ENCODE measurements at regions not wholly inside any gene's neighbourhood (a gene's known extent, or its start where the extent isn't known, plus 50 kb on each side); places are given as distances from the start of the nearest gene placed in this dataset.

DNA sequence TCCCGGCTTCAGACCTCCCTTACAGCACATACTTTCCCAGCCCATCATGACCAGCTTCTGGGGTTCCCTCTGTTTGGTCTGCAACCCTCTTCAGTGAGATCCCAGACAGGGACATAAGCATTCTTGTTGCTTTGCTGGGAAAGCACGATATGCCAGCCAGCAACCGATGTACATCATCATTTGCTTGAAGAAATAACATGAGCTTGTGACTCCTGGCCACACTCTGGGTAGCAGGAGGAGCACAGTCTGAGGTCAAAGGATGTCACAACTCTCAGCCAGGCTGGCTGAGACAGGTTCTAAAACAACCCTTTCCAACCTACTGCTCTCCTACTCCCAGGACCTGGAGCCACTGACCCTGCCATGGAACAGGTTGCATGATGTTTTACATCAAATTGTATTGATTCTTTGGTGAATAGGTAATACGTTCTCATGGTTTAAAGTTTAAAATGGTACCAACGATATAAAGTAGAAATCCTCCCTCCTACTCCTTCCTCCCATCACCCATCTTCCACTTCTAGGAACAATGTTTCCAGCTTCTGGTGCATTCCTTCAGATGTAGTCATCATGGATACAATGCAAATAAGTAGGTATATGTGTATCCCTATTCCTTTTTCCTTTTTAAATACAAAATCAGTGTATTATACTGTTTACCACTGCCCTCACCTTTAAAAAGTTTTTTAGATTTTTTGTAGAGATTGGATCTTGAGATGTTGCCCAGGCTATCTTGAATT is 190.3 kb downstream of the OPA1 start:
- no peak for DNase-seq (ENCODE audit: low read depth, low spot score)
- peak; percentile 49 for FAIRE-seq
- Histone ChIP-seq H3K36me3 (ENCODE audit: control insufficient read depth in 2 of 2, extremely low read depth in 1 of 2, insufficient read depth in 2 of 2, low read length in 2 of 2) (no peaks in the 10 kb centered on the region), H3K4me1 (ENCODE audit: control insufficient read depth, extremely low read depth, insufficient read depth, low read length) (peaks cover 40% of the 10 kb centered on the region), H3K27me3 (ENCODE audit: control insufficient read depth, extremely low read depth, insufficient read depth, low read length) (peaks cover 11% of the 10 kb centered on the region), H3K9ac (ENCODE audit: control insufficient read depth, extremely low read depth, insufficient read depth, low read length) (no peak overlapping the region), H4K20me1 (ENCODE audit: control insufficient read depth, extremely low read depth, insufficient read depth, low read length) (no peaks in the 10 kb centered on the region), H3K9me3 (ENCODE audit: control insufficient read depth, low read depth, low read length) (no peaks in the 10 kb centered on the region), H2AFZ (ENCODE audit: control insufficient read depth, low read length) (no peak overlapping the region), H3K79me2 (ENCODE audit: control insufficient read depth, insufficient read depth, low read length) (no peaks in the 10 kb centered on the region), H3K9me1 (ENCODE audit: control insufficient read depth, extremely low read depth, insufficient read depth, low read length) (no peaks in the 10 kb centered on the region), H3K4me2 (ENCODE audit: control insufficient read depth, extremely low read depth, insufficient read depth, low read depth, low read length) (peak overlapping the region; percentile 29), H3K4me3 (ENCODE audit: control insufficient read depth in 2 of 3, extremely low read depth in 1 of 3, insufficient read depth in 2 of 3, low read depth in 1 of 3, low read length in 3 of 3) (no peak overlapping the region), H3K27ac (ENCODE audit: control insufficient read depth, insufficient read depth, low read length) (no peak overlapping the region)
- dilution Hi-C loops (cut with MboI; ENCODE audit: extremely low pct_ligation_motif_present, low sequenced_read_pairs) = no loop called here
- TF ChIP-seq, protein P1, sequence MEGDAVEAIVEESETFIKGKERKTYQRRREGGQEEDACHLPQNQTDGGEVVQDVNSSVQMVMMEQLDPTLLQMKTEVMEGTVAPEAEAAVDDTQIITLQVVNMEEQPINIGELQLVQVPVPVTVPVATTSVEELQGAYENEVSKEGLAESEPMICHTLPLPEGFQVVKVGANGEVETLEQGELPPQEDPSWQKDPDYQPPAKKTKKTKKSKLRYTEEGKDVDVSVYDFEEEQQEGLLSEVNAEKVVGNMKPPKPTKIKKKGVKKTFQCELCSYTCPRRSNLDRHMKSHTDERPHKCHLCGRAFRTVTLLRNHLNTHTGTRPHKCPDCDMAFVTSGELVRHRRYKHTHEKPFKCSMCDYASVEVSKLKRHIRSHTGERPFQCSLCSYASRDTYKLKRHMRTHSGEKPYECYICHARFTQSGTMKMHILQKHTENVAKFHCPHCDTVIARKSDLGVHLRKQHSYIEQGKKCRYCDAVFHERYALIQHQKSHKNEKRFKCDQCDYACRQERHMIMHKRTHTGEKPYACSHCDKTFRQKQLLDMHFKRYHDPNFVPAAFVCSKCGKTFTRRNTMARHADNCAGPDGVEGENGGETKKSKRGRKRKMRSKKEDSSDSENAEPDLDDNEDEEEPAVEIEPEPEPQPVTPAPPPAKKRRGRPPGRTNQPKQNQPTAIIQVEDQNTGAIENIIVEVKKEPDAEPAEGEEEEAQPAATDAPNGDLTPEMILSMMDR (optimal IDR thresholded peaks at IDR 0.05 in 1 of 3, IDR thresholded peaks at IDR 0.05 in 1 of 3, conservative IDR thresholded peaks at IDR 0.05 in 1 of 3; ENCODE audit: extremely low read depth in 1 of 3, insufficient read depth in 2 of 3, low read length in 3 of 3) = no peak
- no peak for TF ChIP-seq EZH2 (IDR thresholded peaks at IDR 0.05; ENCODE audit: low read length)

DNA sequence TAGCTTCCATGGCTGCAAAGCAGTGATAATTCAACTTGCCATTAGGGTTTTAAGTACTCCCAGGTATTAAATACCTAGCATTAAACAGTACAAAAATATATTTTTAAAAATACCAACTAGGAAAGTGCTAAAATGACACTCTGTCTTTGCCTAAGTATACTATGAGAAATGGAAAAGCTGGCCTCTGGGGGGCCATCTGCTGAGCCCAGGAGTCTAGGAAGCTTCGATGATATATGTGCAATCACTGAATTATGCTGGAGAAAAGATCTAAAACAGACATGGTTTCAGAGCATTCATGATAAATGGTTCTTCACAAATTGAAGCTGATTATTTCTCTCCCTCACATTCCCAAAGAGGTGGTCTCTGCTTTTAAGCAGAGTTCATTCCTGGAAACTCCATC is 191.8 kb downstream of the OPA1 start:
- no peak overlapping the region for H3K27ac ChIP-seq (ENCODE audit: control insufficient read depth, insufficient read depth, low read length)

More for the DNA sequence above, 191.8 kb downstream of the OPA1 start:
- H4K20me1 ChIP-seq (ENCODE audit: control insufficient read depth, extremely low read depth, insufficient read depth, low read length) = no peaks in the 10 kb centered on the region
- dilution Hi-C loops (cut with MboI; ENCODE audit: extremely low pct_ligation_motif_present, low sequenced_read_pairs) = no loop called here
- FAIRE-seq (no peak), DNase-seq (ENCODE audit: low read depth, low spot score) (no peak)
- H3K79me2 ChIP-seq (ENCODE audit: control insufficient read depth, insufficient read depth, low read length) = no peaks in the 10 kb centered on the region
- no peak for TF ChIP-seq EZH2 (IDR thresholded peaks at IDR 0.05; ENCODE audit: low read length)
- TF ChIP-seq, protein P1 (optimal IDR thresholded peaks at IDR 0.05 in 1 of 3, IDR thresholded peaks at IDR 0.05 in 1 of 3, conservative IDR thresholded peaks at IDR 0.05 in 1 of 3; ENCODE audit: extremely low read depth in 1 of 3, insufficient read depth in 2 of 3, low read length in 3 of 3) = no peak
- H3K4me3 ChIP-seq (ENCODE audit: control insufficient read depth in 2 of 3, extremely low read depth in 1 of 3, insufficient read depth in 2 of 3, low read depth in 1 of 3, low read length in 3 of 3) = no peak overlapping the region
- no peak overlapping the region for H3K9ac ChIP-seq (ENCODE audit: control insufficient read depth, extremely low read depth, insufficient read depth, low read length)
- no peaks in the 10 kb centered on the region for H3K36me3 ChIP-seq (ENCODE audit: control insufficient read depth in 2 of 2, extremely low read depth in 1 of 2, insufficient read depth in 2 of 2, low read length in 2 of 2)
- H3K9me1 ChIP-seq (ENCODE audit: control insufficient read depth, extremely low read depth, insufficient read depth, low read length) = no peaks in the 10 kb centered on the region
- peaks cover 3% of the 10 kb centered on the region for H3K27me3 ChIP-seq (ENCODE audit: control insufficient read depth, extremely low read depth, insufficient read depth, low read length)
- no peak overlapping the region for H3K4me2 ChIP-seq (ENCODE audit: control insufficient read depth, extremely low read depth, insufficient read depth, low read depth, low read length)
- H3K9me3 ChIP-seq (ENCODE audit: control insufficient read depth, low read depth, low read length) = no peaks in the 10 kb centered on the region
- H3K4me1 ChIP-seq (ENCODE audit: control insufficient read depth, extremely low read depth, insufficient read depth, low read length) = peaks cover 40% of the 10 kb centered on the region
- H2AFZ ChIP-seq (ENCODE audit: control insufficient read depth, low read length) = no peak overlapping the region

Data from keratinocyte (primary cell).